A549 (cell line): ENCODE measurements at regions not wholly inside any gene's neighbourhood (a gene's known extent, or its start where the extent isn't known, plus 50 kb on each side); places are given as distances from the start of the nearest gene placed in this dataset.

Experiments
- CBX2 ChIP-seq: fragments of 200-600 bp; sonication (generic); IDR thresholded peaks from 2 replicates; pipeline ENCODE4 v1.6.1; 2016; ENCODE audit warnings: low read depth, mild to moderate bottlenecking, borderline replicate concordance
- CEBPB ChIP-seq, 2 experiments: fragments of >200 bp in 1 of 2; sonication (Bioruptor Twin) in 1 of 2; formaldehyde crosslinking in 1 of 2; IDR thresholded peaks; 2 replicates each; pipeline ENCODE4 v1.6.1; 2012 to 2016
- CTCF ChIP-seq: fragments of >200 bp; sonication (Bioruptor Twin); formaldehyde crosslinking; IDR thresholded peaks from 3 replicates; pipeline ENCODE4 v1.5.1; 2016
- EP300 ChIP-seq, 2 experiments: fragments of >200 bp; sonication (Bioruptor Twin); formaldehyde crosslinking; IDR thresholded peaks; 2 replicates in 1 of 2; 3 replicates in 1 of 2; pipeline ENCODE4 v1.6.1; 2016 to 2017
- HDAC2 ChIP-seq: fragments of 200-600 bp; sonication (generic); IDR thresholded peaks from 2 replicates; pipeline ENCODE4 v1.6.1; 2016
- HMGXB4 ChIP-seq: fragments of 250-450 bp; sonication (Bioruptor Pico); IDR thresholded peaks from 2 replicates; pipeline ENCODE4 v1.5.0; 2021; ENCODE audit warnings: mild to moderate bottlenecking, moderate library complexity, borderline replicate concordance
- JUN ChIP-seq, 2 experiments: fragments of >200 bp; sonication (Bioruptor Twin); formaldehyde crosslinking; IDR thresholded peaks; 2 replicates in 1 of 2; 3 replicates in 1 of 2; pipeline ENCODE4 v1.6.1; 2016 to 2017
- MAX ChIP-seq: IDR thresholded peaks from 2 replicates; pipeline ENCODE4 v1.6.1; 2012
- MYC ChIP-seq: IDR thresholded peaks from 2 replicates; pipeline ENCODE4 v1.6.1; 2012; ENCODE audit warnings: mild to moderate bottlenecking, inconsistent platforms, low read length, improper control_type of control experiment, borderline replicate concordance
- POLR2A ChIP-seq: IDR thresholded peaks from 2 replicates; pipeline ENCODE4 v1.6.1; 2012; ENCODE audit warnings: mild to moderate bottlenecking, low read length
- RCOR1 ChIP-seq: fragments of 150-350 bp; IDR thresholded peaks from 2 replicates; pipeline ENCODE4 v1.6.1; 2014; ENCODE audit warnings: antibody characterized with exemption, low read length, low read depth
- REST ChIP-seq: fragments of 200-600 bp; sonication (generic); IDR thresholded peaks from 2 replicates; pipeline ENCODE4 v1.6.1; 2016; ENCODE audit warnings: antibody characterized with exemption, mild to moderate bottlenecking, moderate library complexity
- RNF2 ChIP-seq: fragments of 200-600 bp; sonication (generic); IDR thresholded peaks from 2 replicates; pipeline ENCODE4 v1.6.1; 2016; ENCODE audit warnings: low read depth, mild to moderate bottlenecking, antibody characterized with exemption, moderate library complexity, borderline replicate concordance
- SMC3 ChIP-seq: fragments of >200 bp; sonication (Bioruptor Twin); formaldehyde crosslinking; IDR thresholded peaks from 3 replicates; pipeline ENCODE4 v1.6.1; 2018; ENCODE audit warnings: inconsistent platforms

- TF ChIP-seq CBX2 = no peak
- no peak for TF ChIP-seq CTCF
- no peak for TF ChIP-seq HMGXB4 (CRISPR knock-in tag)
- no peak for TF ChIP-seq RNF2
- TF ChIP-seq POLR2A = no peak
- TF ChIP-seq SMC3 = no peak
- TF ChIP-seq EP300 (IDR thresholded peaks at IDR 0.05) = no peak
- no peak for TF ChIP-seq MAX
- TF ChIP-seq RCOR1 = no peak
- no peak for TF ChIP-seq REST
- no peak for TF ChIP-seq MYC
- TF ChIP-seq HDAC2 = no peak
- TF ChIP-seq JUN (IDR thresholded peaks at IDR 0.05) = no peak
- TF ChIP-seq CEBPB (IDR thresholded peaks at IDR 0.05) = no peak
These were observed 289.9 kb upstream of the ZFP64 start for GRCh38 chr20:52481443-52481842.
